GM23338 (cell line): ENCODE measurements at regions not wholly inside any gene's neighbourhood (a gene's known extent, or its start where the extent isn't known, plus 50 kb on each side); places are given as distances from the start of the nearest gene placed in this dataset.

Experiments
- ATAC-seq: fragments of 200-7000 bp; cut with Tn5 transposase; 3 replicates; pipeline ENCODE4 v1.9.1; 2020
- DNase-seq: peaks from one replicate; pipeline ENCODE4 v3.0.0-alpha.2; 2015; ENCODE audit warnings: low spot score
- H2AFZ ChIP-seq: fragments of 200-600 bp; sonication (generic); 2 replicates; pipeline ENCODE4 v1.8.0; 2016; ENCODE audit warnings: antibody characterized with exemption, mild to moderate bottlenecking, moderate library complexity
- H3F3A ChIP-seq: fragments of 200-600 bp; sonication (generic); replicated peaks from 2 replicates; pipeline ENCODE4 v1.8.0; 2017; ENCODE audit warnings: antibody characterized with exemption, mixed run types, low read depth
- H3K27ac ChIP-seq: fragments of 200-600 bp; sonication (generic); 2 replicates; pipeline ENCODE4 v1.6.1; 2016; ENCODE audit warnings: low read depth
- H3K27me3 ChIP-seq: fragments of 200-600 bp; sonication (generic); 2 replicates; pipeline ENCODE4 v1.8.0; 2016; ENCODE audit warnings: mild to moderate bottlenecking, mixed run types, moderate library complexity; ENCODE audit not compliant: insufficient read depth
- H3K36me3 ChIP-seq: fragments of 200-600 bp; sonication (generic); 2 replicates; pipeline ENCODE4 v1.8.0; 2016; ENCODE audit warnings: mild to moderate bottlenecking; ENCODE audit not compliant: insufficient read depth
- H3K4me1 ChIP-seq: fragments of 200-600 bp; sonication (generic); 2 replicates; pipeline ENCODE4 v1.8.0; 2016; ENCODE audit warnings: mild to moderate bottlenecking, moderate library complexity; ENCODE audit not compliant: insufficient read depth
- H3K4me2 ChIP-seq: fragments of 200-600 bp; sonication (generic); 2 replicates; pipeline ENCODE4 v1.7.1; 2017; ENCODE audit warnings: mixed run types
- H3K4me3 ChIP-seq: fragments of 200-600 bp; sonication (generic); 2 replicates; pipeline ENCODE4 v1.6.1; 2016; ENCODE audit warnings: mixed run types
- H3K79me2 ChIP-seq: fragments of 200-600 bp; sonication (generic); replicated peaks from 2 replicates; pipeline ENCODE4 v1.8.0; 2017; ENCODE audit warnings: mild to moderate bottlenecking; ENCODE audit not compliant: insufficient read depth
- H3K9me2 ChIP-seq: fragments of 200-600 bp; sonication (generic); 2 replicates; pipeline ENCODE4 v1.8.0; 2017; ENCODE audit not compliant: insufficient read depth
- H4K20me1 ChIP-seq: fragments of 200-600 bp; sonication (generic); replicated peaks from 2 replicates; pipeline ENCODE4 v1.8.0; 2017; ENCODE audit warnings: mild to moderate bottlenecking; ENCODE audit not compliant: insufficient read depth
- H3K27ac Mint-ChIP-seq: 2 replicates; pipeline ENCODE4 v1.8.0; 2020; ENCODE audit warnings: inconsistent platforms, mild to moderate bottlenecking, moderate library complexity, mixed read lengths
- H3K27me3 Mint-ChIP-seq: 3 replicates; pipeline ENCODE4 v1.8.0; 2022; ENCODE audit warnings: low read depth, mild to moderate bottlenecking, moderate library complexity, mixed read lengths, inconsistent platforms; ENCODE audit not compliant: insufficient read depth, poor library complexity
- H3K36me3 Mint-ChIP-seq: 3 replicates; pipeline ENCODE4 v1.8.0; 2021; ENCODE audit warnings: low read depth, mild to moderate bottlenecking, inconsistent platforms, moderate library complexity, mixed read lengths
- H3K4me1 Mint-ChIP-seq: 3 replicates; pipeline ENCODE4 v1.8.0; 2020; ENCODE audit warnings: mild to moderate bottlenecking, inconsistent platforms, mixed read lengths
- H3K4me3 Mint-ChIP-seq: 3 replicates; pipeline ENCODE4 v1.8.0; 2021; ENCODE audit warnings: moderate library complexity, mild to moderate bottlenecking, inconsistent platforms, mixed read lengths
- H3K9me3 Mint-ChIP-seq: 3 replicates; pipeline ENCODE4 v1.8.0; 2020; ENCODE audit warnings: moderate library complexity, mild to moderate bottlenecking, inconsistent platforms, mixed read lengths
- CREB1 ChIP-seq: fragments of 250-450 bp; sonication (Bioruptor Pico); IDR thresholded peaks from 2 replicates; pipeline ENCODE4 v1.5.0; 2020; ENCODE audit warnings: low read depth, mild to moderate bottlenecking, moderate library complexity
- CTCF ChIP-seq, 2 experiments: fragments of 200-600 bp in 1 of 2; sonication (generic) in 1 of 2; conservative IDR thresholded peaks; 2 replicates each; pipeline versions ENCODE4 v1.5.1 to v1.6.1; 2016 to 2017; ENCODE audit warnings: antibody characterized with exemption in 2 of 2, low read depth in 2 of 2, mild to moderate bottlenecking in 2 of 2, moderate library complexity in 1 of 2
- ETS1 ChIP-seq: IDR thresholded peaks from 2 replicates; pipeline ENCODE4 v1.6.1; 2016; ENCODE audit warnings: antibody characterized with exemption
- EZH2 ChIP-seq: fragments of 200-600 bp; sonication (generic); IDR thresholded peaks from one replicate; pipeline ENCODE4 v1.8.0; 2017; ENCODE audit warnings: antibody characterized with exemption, mild to moderate bottlenecking, low read depth; ENCODE audit not compliant: unreplicated experiment
- EZH2phosphoT487 ChIP-seq: fragments of 200-600 bp; sonication (generic); IDR thresholded peaks from one replicate; pipeline ENCODE4 v1.8.1; 2018; ENCODE audit warnings: antibody characterized with exemption; ENCODE audit not compliant: unreplicated experiment
- JUNB ChIP-seq: IDR thresholded peaks from one replicate; pipeline ENCODE4 v1.6.1; 2016; ENCODE audit warnings: antibody characterized with exemption; ENCODE audit not compliant: unreplicated experiment
- NANOG ChIP-seq: IDR thresholded peaks from 2 replicates; pipeline ENCODE4 v1.6.1; 2016; ENCODE audit warnings: antibody characterized with exemption, borderline replicate concordance
- POLR2AphosphoS5 ChIP-seq: IDR thresholded peaks from 2 replicates; pipeline ENCODE4 v1.6.1; 2016; ENCODE audit warnings: antibody characterized with exemption, low read depth
- REST ChIP-seq: IDR thresholded peaks from one replicate; pipeline ENCODE4 v1.6.1; 2018; ENCODE audit warnings: antibody characterized with exemption; ENCODE audit not compliant: unreplicated experiment
- STAT1 ChIP-seq: IDR thresholded peaks from one replicate; pipeline ENCODE4 v1.6.1; 2016; ENCODE audit warnings: antibody characterized with exemption; ENCODE audit not compliant: unreplicated experiment
- ZNF114 ChIP-seq: fragments of 250-450 bp; sonication (Bioruptor Pico); IDR thresholded peaks from 2 replicates; pipeline ENCODE4 v1.5.0; 2020; ENCODE audit warnings: mild to moderate bottlenecking, moderate library complexity
- ZNF331 ChIP-seq: fragments of 250-450 bp; sonication (Bioruptor Pico); IDR thresholded peaks from 2 replicates; pipeline ENCODE4 v1.5.0; 2020; ENCODE audit warnings: low read depth, mild to moderate bottlenecking, moderate library complexity
- ZNF462 ChIP-seq: fragments of 250-450 bp; sonication (Bioruptor Pico); IDR thresholded peaks from 2 replicates; pipeline ENCODE4 v1.5.0; 2020; ENCODE audit warnings: mild to moderate bottlenecking, moderate library complexity

- DNase-seq (peak; percentile 89), ATAC-seq (peak; percentile 97)
- H2AFZ ChIP-seq = no peak overlapping the region
- Mint-ChIP-seq H3K36me3 (peaks cover 2% of the 10 kb centered on the region; the same call in 2 of the 3 replicates), H3K27me3 (peaks cover 3% of the 10 kb centered on the region), H3K9me3 (no peaks in the 10 kb centered on the region; the same call in 2 of the 3 replicates), H3K27ac (peak overlapping the region; percentile 63), H3K4me1 (peaks cover 30% of the 10 kb centered on the region), H3K4me3 (no peak overlapping the region)
- no peak overlapping the region for H3K4me3 ChIP-seq
- no peaks in the 10 kb centered on the region for H3K36me3 ChIP-seq
- TF ChIP-seq ZNF114 (CRISPR knock-in tag) = no peak
- no peak for TF ChIP-seq ETS1
- no peak for TF ChIP-seq ZNF462 (CRISPR knock-in tag)
- TF ChIP-seq POLR2AphosphoS5 = no peak
- TF ChIP-seq EZH2phosphoT487 = no peak
- no peak for TF ChIP-seq REST
- TF ChIP-seq ZNF331 (CRISPR knock-in tag) = no peak
- TF ChIP-seq CTCF (conservative IDR thresholded peaks at IDR 0.05; ENCODE audit: low read depth in 2 of 2) = no peak
- TF ChIP-seq STAT1 = no peak
- TF ChIP-seq EZH2 = no peak
- TF ChIP-seq NANOG = no peak
- no peak for TF ChIP-seq CREB1 (CRISPR knock-in tag)
- TF ChIP-seq JUNB = no peak
- peaks cover 12% of the 10 kb centered on the region; the same call in 1 of the 2 replicates for H3K4me1 ChIP-seq
- H3K79me2 ChIP-seq = 0 out of 2 replicates have a peak, but pooled peaks cover 6% of the 10 kb centered on the region
- no peaks in the 10 kb centered on the region for H4K20me1 ChIP-seq
- no peaks in the 10 kb centered on the region for H3F3A ChIP-seq
- peaks cover 5% of the 10 kb centered on the region; the same call in 1 of the 2 replicates for H3K9me2 ChIP-seq
- no peaks in the 10 kb centered on the region for H3K27me3 ChIP-seq
- peak overlapping the region; percentile 55 for H3K4me2 ChIP-seq
- peak overlapping the region; percentile 77 for H3K27ac ChIP-seq
Observed at GRCh38 chr10:29712108-29712507, 77.3 kb upstream of the SVIL start.
